Large intestine (tissue), 3 donors: ENCODE measurements at regions not wholly inside any gene's neighbourhood (a gene's known extent, or its start where the extent isn't known, plus 50 kb on each side); places are given as distances from the start of the nearest gene placed in this dataset.

ENCODE experiments used
- DNase-seq, 2 donors: peaks; one replicate each; pipeline versions ENCODE4 v3.0.0 to v3.0.0-alpha.2; 2013
- H3K27ac ChIP-seq: one replicate; pipeline ENCODE4 v1.5.1; 2013; ENCODE audit warnings: low read length
- H3K27me3 ChIP-seq: 2 replicates; pipeline ENCODE4 v1.6.1; 2013; ENCODE audit warnings: low read length; ENCODE audit not compliant: control insufficient read depth, insufficient read depth
- H3K36me3 ChIP-seq: 2 replicates; pipeline ENCODE4 v1.6.1; 2013; ENCODE audit warnings: low read length; ENCODE audit not compliant: control insufficient read depth, insufficient read depth
- H3K4me1 ChIP-seq: one replicate; pipeline ENCODE4 v1.6.1; 2013; ENCODE audit warnings: low read length; ENCODE audit not compliant: control insufficient read depth, insufficient read depth
- H3K4me3 ChIP-seq: one replicate; pipeline ENCODE4 v1.5.1; 2013; ENCODE audit warnings: low read length
- H3K9me3 ChIP-seq: one replicate; pipeline ENCODE4 v1.6.1; 2013; ENCODE audit warnings: mild to moderate bottlenecking, low read depth, low read length, moderate library complexity; ENCODE audit not compliant: control insufficient read depth
- WGBS: methylation state at CpG from one replicate; pipeline ENCODE4 v1.1.5; 2013; ENCODE audit warnings: low lambda C conversion rate; ENCODE audit not compliant: insufficient coverage; 5-methylcytosine and 5-hydroxymethylcytosine counted together

DNA sequence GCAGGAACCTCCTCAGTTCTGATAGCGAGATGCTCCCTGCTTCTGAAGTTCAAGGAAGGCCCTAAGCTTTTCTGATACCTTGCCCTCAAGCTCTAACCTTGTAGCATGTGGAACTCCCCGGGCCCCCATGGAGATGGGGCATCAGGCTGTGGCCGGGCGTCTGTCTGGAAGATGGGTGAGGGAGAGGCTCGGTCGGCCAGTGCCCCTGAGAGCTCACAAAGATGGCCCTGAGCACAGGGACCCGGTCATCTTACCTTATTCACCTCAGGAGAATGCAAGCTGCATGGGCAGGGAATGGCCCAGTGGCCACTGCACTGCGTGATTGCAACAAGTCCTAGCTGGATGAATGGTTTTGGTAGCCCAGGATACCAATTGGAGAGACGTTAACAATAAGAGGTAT lies 830.3 kb downstream of the TBC1D22A start:
- no peaks in the 10 kb centered on the region for H3K4me1 ChIP-seq
- no CpG with 5 or more reads among the region's 9 CpGs for WGBS
- H3K27me3 ChIP-seq: no peaks in the 10 kb centered on the region
- H3K9me3 ChIP-seq: no peaks in the 10 kb centered on the region
- H3K36me3 ChIP-seq: no peaks in the 10 kb centered on the region
- DNase-seq: no peak
- H3K27ac ChIP-seq: no peak overlapping the region
- no peak overlapping the region for H3K4me3 ChIP-seq

DNA sequence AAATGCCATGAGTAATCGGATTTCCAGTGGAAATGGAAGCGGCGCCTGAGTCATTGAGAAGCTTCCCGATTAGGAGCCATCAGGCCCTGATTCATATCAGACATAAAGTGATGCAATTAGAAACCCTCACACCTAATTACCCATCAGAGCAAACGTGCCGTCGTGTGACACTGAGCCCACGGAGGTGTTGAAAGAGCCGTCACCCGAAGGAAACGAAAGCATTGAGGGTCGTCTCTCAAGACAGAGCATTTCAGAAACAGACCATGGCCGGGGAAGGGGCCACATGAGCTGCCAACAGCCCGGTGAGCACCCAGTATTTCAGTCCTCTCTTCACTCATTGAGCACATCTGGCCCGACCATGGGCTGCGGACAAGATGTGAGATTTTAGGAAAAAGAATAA lies 829.3 kb downstream of the TBC1D22A start:
- no peak for DNase-seq
- H3K27ac ChIP-seq: no peak overlapping the region
- H3K4me3 ChIP-seq: no peak overlapping the region
- H3K27me3 ChIP-seq: no peaks in the 10 kb centered on the region
- no peaks in the 10 kb centered on the region for H3K9me3 ChIP-seq
- no CpG with 5 or more reads among the region's 16 CpGs for WGBS
- H3K4me1 ChIP-seq: no peaks in the 10 kb centered on the region
- no peaks in the 10 kb centered on the region for H3K36me3 ChIP-seq

DNA sequence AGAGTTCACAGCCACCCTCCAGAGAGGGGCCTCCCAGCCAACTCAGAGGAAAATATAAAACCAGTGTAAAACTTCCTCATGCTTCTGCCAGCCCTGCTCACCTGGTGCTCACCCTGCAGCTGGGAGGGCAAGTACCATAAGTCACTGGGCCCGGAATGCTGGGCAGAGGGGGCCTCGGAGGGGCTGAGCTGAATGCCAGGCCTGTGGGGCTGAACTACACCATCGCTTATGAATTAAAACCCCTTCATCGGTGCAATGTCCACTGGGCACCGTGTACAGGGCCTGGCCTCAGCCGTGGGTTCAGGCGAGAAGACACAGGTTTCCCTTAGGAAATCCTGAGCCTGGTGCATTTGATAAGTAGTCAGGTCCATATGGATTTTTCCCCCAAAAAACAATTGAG lies 828.6 kb downstream of the TBC1D22A start:
- Histone ChIP-seq H3K27ac (no peak overlapping the region), H3K4me1 (no peaks in the 10 kb centered on the region), H3K9me3 (no peaks in the 10 kb centered on the region), H3K36me3 (no peaks in the 10 kb centered on the region), H3K4me3 (no peak overlapping the region), H3K27me3 (no peaks in the 10 kb centered on the region)
- WGBS: no CpG with 5 or more reads among the region's 7 CpGs
- DNase-seq: no peak

DNA sequence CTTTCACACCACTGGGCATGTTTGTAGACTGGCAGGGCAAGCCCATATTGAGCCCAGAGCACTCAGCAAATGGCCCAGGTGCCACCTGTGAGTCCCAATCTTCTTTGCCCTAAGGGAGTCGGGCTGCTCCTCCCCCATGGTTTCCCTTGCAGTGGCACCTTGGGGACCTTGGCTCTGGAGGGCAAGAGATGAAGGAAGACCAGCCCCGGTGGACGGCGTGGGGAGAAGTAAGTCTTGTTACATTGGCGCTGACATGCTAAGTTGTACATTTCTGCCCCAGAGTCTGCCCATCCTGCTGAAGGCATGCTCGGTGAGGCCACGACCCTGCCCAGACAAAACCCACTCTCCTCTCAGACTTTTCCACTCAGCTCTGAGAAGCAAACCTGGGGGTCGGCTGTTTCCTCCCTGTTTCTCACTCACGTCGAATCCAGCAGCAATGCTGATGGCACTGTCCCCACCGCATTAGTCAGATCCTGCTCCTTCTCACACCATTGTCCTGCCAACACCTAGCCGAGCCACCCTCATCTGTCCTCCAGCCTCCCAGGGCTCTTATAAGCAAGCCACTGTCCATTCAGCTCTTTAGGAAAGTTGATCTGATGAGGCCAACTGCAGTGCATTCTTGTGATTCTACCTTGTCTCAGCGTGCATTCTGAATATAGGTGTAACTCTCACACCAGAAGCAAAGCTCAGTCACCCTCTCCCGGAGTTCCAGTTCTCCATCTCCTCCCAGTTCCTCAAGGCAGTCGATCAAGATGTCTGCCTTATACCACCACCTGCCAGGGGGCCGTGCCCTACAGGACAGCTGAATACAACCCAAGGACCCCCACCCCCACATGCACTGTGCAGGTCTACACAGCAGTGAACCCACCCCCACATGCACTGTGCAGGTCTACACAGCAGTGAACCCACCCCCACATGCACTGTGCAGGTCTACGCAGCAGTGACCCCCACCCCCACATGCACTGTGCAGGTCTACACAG lies 827.1 kb downstream of the TBC1D22A start:
- no CpG with 5 or more reads among the region's 17 CpGs for WGBS
- H3K4me3 ChIP-seq: no peak overlapping the region
- H3K9me3 ChIP-seq: no peaks in the 10 kb centered on the region
- H3K27ac ChIP-seq: no peak overlapping the region
- no peaks in the 10 kb centered on the region for H3K27me3 ChIP-seq
- no peaks in the 10 kb centered on the region for H3K4me1 ChIP-seq
- no peaks in the 10 kb centered on the region for H3K36me3 ChIP-seq
- no peak for DNase-seq

DNA sequence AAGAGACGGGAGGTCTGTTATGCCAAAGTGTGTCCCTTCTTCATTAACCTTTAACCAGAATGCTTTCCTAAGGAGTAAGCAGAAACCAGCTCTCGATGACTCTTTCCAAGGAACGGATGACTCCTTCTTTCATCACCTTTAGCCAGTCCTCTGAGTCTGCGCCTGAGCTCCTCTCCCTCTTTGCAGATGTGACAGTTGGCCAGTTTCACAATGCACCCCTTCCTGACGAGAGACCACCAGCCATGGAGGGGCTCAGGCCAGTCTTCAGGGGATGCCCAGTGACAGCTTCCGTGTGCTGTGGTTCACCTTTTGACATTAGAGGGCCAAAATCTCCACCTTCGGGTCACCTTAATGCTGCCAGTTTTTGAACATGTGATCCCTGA lies 826.1 kb downstream of the TBC1D22A start:
- H3K9me3 ChIP-seq: no peaks in the 10 kb centered on the region
- no peak overlapping the region for H3K4me3 ChIP-seq
- no peak for DNase-seq
- H3K27ac ChIP-seq: no peak overlapping the region
- no CpG with 5 or more reads among the region's 7 CpGs for WGBS
- no peaks in the 10 kb centered on the region for H3K36me3 ChIP-seq
- no peaks in the 10 kb centered on the region for H3K4me1 ChIP-seq
- no peaks in the 10 kb centered on the region for H3K27me3 ChIP-seq

DNA sequence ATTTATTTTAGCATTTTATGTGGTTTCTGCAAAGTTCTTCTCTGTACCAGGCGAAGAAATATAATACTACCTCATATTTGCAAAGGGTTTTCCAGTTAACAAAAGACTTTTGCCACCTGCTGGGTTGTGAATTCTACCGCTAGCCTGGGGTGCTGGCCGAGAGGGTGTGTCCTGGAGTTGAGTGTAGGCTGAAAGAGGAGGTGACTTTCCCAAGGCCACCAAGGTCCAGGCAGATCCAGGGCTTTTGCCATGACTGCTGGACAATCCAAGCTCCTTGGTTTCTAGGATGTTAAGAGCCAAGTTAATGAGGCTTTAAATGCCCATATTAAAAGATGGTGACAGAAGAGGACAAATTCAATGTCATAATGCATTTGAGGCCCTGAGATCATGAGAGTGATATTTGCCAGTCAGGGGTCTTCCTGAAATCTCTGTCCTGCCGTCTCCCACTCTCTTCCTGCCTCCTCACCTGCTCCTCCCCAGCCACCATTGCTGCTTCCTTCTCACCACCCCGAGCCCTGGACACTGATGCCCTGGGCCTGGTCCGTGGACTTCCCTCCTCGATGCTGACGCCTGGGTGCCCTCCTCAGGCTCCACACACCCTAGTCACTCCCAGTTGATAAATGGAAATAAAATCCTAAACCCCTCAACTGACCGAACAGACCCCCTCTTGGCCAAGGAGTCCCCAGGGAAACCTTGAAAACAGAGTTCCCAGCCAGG lies 825.6 kb downstream of the TBC1D22A start:
- Histone ChIP-seq H3K9me3 (no peaks in the 10 kb centered on the region), H3K36me3 (no peaks in the 10 kb centered on the region), H3K4me1 (no peaks in the 10 kb centered on the region), H3K4me3 (no peak overlapping the region), H3K27ac (no peak overlapping the region), H3K27me3 (no peaks in the 10 kb centered on the region)
- WGBS: 100% methylated on average over 1 of the region's 9 CpGs
- DNase-seq: no peak

DNA sequence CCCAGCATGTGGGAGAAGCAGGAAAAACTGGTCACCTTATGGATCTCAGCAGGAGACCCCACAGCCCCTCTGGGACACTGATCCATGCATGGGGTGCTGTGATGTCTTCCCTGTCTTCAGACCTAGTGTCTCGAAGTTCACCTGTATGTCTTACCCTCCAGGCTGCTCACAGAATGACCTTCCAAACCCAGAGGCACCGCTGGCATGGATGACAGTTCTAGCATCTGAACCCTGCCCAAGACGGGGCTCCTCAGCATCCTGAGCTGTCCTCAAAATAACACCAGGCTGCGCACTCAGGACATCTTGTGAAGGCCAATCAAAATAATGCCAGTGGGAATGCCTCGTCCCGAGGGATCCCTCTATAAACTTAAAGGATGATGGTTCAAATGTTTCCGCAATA lies 824.9 kb downstream of the TBC1D22A start:
- Histone ChIP-seq H3K36me3 (no peaks in the 10 kb centered on the region), H3K27me3 (no peaks in the 10 kb centered on the region), H3K4me3 (no peak overlapping the region), H3K9me3 (no peaks in the 10 kb centered on the region), H3K27ac (no peak overlapping the region), H3K4me1 (no peaks in the 10 kb centered on the region)
- no peak for DNase-seq
- WGBS: no CpG with 5 or more reads among the region's 7 CpGs

DNA sequence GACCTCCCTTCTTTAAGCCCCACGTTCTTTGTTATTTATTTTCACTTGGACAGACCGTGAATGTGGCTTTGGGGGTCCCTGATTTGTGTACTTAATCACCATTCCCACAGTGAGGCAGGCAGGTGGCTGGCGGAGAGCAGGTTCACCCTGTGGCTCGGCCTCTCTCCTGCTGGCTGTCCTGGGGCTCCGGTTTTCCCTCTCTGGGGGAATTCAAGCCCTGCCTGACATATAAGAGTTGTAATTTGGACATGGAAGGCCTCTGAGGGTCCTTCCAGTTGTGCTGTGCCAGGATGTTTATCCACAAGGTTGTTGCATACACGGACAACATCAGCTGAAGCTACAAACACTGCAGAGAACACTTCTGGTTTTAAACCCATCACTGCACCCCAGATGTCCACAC lies 824.5 kb downstream of the TBC1D22A start:
- H3K4me1 ChIP-seq: no peaks in the 10 kb centered on the region
- H3K27ac ChIP-seq: no peak overlapping the region
- no peak overlapping the region for H3K4me3 ChIP-seq
- no peaks in the 10 kb centered on the region for H3K9me3 ChIP-seq
- H3K27me3 ChIP-seq: no peaks in the 10 kb centered on the region
- no CpG with 5 or more reads among the region's 6 CpGs for WGBS
- H3K36me3 ChIP-seq: no peaks in the 10 kb centered on the region
- no peak for DNase-seq

DNA sequence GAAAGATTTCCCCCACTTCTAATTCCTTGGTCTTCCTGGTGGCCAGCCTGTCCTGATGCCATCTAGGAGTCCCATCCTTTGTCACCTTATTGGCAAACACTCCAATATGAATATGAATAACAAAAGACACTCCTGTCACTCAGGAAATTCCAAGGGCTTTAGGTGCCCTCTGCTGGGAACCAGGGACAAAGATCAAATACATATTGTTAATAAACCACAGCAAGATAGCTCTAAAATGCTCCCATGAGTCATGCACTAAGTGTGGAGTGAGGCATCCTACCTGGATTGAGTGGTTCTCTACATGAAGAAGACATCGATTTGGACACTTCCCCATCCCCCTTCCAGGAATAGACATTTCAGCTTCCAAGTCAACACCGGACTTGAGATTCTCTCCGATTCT lies 823.6 kb downstream of the TBC1D22A start:
- Histone ChIP-seq H3K27me3 (no peaks in the 10 kb centered on the region), H3K27ac (no peak overlapping the region), H3K9me3 (no peaks in the 10 kb centered on the region), H3K4me3 (no peak overlapping the region), H3K36me3 (no peaks in the 10 kb centered on the region), H3K4me1 (no peaks in the 10 kb centered on the region)
- WGBS: no CpG with 5 or more reads among the region's 3 CpGs
- no peak for DNase-seq

DNA sequence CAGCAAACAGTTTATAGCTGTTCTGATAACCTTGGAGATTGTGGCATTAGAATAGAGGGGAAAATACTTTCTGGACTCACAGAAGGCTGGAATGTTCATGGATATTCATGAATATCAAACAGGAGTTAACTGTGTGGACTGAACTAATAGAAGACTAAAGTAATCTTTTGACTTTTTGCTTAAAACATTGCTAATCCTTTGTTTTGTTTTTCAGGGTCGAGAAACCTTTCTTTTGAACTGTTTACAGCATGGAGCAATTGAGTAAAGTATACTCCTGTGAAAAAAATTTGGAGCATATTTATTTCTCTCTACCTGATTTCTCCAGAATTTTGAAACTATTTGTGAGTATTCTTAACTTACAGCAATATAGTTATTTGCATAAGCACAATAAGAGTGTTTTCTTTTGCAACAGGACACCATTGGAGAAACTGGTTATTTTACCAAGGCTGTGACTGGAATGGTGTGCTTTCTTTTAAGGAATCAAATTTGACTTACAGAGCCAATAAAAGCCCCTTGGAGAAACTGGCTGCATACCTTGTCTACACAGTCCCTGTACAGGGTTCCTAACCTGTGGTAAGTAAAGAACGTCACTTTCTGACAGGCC lies 821.6 kb downstream of the TBC1D22A start:
- no peaks in the 10 kb centered on the region for H3K4me1 ChIP-seq
- WGBS: 91% methylated on average over 2 of the region's 2 CpGs
- no peak overlapping the region for H3K27ac ChIP-seq
- no peaks in the 10 kb centered on the region for H3K9me3 ChIP-seq
- no peaks in the 10 kb centered on the region for H3K36me3 ChIP-seq
- no peaks in the 10 kb centered on the region for H3K27me3 ChIP-seq
- H3K4me3 ChIP-seq: no peak overlapping the region
- DNase-seq: no peak
